HG03095 (cell line): ENCODE measurements at regions not wholly inside any gene's neighbourhood (a gene's known extent, or its start where the extent isn't known, plus 50 kb on each side); places are given as distances from the start of the nearest gene placed in this dataset.

Experiments
- ATAC-seq: cut with Tn5 transposase; IDR thresholded peaks from one replicate; pipeline ENCODE4 v1.9.1; 2021; ENCODE audit warnings: moderate library complexity; ENCODE audit not compliant: unreplicated experiment

DNA sequence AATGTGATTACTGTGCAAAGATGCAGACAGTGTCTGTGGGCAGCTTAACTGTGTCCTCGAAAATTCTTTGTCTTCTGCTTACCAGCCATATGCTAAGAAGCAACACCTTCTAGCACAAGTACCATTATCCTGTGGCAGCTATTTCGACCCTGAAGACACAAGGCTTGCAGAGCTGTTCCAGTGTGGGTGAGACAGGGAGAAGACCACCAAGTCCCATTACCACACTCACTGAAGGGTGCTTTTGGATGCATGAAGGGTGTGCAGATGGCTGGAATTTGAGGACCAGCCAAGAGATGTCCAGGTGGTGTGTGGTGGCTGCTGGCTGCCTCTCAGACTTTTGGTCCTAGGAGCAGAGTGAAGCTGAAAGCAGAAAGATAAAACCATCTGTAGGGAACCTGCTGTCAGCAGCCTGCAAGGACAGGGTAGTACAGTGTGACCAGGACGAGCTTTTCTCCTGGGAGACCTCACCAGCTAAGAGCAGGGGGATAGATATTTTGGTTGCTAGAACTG is 161.8 kb downstream of the ICE1 start:
- ATAC-seq, result no peak

DNA sequence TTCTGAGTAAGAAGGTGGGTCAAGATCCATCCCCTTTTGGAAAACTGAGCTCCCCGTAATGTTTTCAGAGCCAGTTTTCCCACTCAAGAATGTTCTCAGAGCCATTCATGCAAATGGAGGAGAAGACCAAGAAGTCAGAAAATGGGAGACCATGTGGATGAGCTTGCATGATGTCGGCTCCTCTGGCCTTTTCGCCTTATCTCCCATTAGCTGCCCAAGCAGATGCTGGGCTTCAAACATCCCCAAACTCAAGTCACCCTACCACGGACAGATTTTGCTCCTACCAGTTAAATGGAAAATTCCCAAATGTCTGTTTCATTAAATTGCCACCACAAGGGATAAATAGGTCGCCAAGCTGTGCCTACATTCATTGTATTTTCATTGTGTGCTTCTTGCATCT is 161.4 kb downstream of the ICE1 start:
- ATAC-seq, result no peak

DNA sequence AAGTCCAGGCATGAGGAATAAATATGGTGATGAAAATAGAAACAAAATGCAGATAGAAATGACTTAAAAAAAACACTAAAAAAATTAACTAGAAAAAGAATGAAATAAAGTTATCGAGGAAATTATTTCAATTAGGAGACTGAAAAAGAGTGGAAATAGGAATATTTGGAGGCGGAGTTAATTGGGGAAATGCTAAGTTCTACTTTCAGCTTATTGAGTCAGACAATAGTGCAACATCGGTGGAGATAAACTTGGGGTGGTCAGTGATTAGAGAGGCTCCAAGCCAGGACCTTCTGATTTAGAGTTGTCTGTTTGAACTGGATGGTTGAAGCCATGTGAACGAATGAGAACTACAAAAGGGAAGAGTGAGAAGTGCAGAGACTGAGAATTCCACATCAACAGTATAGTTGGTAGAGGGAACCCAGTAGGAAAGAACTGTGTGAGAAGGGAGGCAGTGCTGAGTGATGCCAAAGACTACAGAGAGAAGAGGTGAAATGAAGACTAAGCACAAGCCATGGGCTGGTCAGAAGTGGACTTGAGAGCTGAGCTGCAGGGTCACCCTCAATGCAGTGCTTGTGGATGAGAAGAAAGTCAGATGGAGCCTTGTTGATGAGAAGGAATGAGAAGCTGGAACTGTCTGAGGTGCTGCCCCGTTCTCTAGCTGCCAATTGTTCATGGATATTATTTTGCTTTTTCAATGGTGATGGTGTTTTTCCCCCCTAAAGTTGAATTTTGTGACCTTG is 160.7 kb downstream of the ICE1 start:
- ATAC-seq, result no peak

DNA sequence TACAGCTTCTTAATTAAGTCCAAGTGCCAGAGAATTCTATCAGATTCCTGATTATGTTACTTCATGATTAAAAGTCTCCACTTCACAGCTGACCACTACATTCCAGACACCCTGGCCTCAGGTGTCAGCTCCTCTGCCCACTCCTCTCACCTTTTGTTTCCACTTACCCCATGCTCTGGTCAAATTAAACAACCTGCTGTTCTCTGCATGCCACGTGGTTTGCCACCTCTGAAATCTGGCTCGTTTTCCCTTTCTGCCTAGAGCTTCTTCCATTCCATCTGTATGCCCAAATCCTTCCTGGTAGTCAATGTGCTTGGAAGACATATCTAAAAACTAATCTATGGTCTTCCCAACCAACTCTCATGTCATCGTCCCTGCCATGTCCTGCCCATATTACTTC is 158.6 kb downstream of the ICE1 start:
- ATAC-seq, result no peak

DNA sequence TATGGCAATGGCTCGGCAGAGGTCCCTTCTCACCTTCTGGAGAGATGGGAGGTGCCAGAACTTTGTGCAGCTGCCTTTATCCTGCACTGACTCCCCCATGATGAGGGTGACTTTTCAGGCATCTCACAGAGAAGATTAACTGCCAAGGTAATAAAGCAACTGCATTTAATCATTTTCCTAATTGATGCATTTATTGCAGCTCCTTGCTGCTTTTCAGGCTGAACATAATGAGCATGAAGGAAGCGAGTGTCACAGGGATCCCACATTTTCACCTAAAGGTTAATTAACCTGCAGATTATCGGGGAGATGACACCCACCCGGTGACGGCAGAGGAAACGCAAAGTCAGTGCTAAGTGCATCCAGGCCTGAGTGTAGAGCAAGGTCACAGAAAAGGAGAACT is 154.3 kb downstream of the ICE1 start:
- ATAC-seq, result no peak

DNA sequence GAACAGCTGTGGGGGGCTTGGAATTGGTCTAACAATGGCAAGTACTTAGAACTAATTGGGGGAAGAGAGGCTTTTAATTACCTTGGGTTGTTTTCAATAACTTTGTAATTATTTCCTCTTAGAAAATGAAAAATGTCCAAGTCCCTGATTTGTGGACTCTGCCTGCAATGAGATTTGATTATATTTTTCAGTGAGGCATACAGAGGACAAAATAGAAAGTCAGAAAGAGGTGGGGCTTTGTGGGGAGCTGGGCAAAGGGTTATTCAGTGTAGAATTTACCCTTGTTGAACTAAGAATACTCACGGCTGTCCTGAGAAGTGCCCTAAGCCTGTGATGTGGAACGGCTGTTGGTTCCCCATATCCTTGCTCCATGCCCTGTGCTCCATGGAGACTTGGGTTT is 153.0 kb downstream of the ICE1 start:
- no peak for ATAC-seq

DNA sequence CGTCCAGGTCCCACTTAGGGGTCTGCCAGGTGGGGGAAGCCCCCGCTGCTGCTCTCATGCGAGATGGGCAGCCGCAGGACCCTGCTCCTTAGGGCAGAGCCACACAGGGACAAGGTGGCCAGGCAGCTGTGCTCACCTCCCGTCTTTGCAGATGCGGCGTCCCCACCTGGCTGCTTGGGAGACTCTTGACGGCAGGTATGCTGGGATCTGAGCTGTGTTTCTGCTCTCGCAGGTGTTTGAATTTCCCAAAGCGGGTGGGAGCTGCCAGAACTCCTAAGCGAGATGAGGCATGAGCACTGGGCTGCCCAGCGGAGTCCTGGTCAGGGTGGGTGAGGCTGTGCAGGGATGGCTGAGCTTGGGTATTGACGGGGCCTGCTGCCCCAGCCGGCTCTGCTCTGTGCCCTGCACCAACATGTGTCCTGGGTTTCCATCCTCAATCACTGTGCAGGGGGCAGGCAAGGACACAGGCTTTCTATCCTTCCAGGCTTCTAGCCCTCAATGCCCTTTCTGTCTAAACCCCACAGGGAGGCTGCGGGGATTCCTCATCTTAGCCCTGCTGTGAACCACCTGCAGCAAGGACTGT is 151.4 kb downstream of the ICE1 start:
- ATAC-seq, result no peak

DNA sequence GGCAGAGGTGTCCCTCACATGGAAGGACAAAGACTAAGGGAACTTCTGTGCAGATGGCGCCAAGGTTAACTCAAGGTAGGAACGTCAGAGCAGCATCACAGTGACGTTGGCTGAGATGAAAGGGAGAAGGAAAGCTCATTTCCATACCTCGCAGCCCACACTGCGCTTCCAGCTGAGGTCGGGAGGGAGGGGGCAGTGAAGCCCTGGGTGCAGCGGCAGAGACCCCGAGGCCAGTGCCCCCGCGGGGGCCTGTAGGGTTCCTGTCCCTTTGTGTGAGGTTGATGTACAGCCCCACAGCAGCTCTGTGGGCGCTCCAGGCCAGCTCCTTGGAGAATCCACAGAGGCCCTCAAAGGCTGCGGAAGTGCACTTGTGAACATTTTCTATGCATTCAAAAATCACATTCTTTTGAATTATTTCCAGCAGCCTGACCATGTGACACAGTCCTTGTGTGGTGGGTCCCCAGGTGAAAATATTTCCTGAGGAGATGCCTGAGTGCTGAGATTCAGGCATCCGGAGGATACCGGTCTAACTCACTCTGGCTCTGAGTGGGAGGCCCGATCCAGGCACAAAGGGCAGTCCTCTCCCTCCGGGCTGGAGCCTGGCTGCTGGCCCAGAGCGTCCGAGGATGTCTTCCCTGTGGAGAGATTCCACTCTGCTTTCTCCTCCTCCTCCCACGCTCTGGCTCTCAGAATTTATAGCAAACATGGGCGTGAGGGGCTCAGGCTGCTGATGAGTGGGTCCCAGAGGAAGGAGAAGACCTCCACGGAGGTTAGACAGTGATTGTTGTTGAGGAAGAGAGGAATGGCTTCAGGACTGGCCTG is 150.7 kb downstream of the ICE1 start:
- ATAC-seq, result no peak

DNA sequence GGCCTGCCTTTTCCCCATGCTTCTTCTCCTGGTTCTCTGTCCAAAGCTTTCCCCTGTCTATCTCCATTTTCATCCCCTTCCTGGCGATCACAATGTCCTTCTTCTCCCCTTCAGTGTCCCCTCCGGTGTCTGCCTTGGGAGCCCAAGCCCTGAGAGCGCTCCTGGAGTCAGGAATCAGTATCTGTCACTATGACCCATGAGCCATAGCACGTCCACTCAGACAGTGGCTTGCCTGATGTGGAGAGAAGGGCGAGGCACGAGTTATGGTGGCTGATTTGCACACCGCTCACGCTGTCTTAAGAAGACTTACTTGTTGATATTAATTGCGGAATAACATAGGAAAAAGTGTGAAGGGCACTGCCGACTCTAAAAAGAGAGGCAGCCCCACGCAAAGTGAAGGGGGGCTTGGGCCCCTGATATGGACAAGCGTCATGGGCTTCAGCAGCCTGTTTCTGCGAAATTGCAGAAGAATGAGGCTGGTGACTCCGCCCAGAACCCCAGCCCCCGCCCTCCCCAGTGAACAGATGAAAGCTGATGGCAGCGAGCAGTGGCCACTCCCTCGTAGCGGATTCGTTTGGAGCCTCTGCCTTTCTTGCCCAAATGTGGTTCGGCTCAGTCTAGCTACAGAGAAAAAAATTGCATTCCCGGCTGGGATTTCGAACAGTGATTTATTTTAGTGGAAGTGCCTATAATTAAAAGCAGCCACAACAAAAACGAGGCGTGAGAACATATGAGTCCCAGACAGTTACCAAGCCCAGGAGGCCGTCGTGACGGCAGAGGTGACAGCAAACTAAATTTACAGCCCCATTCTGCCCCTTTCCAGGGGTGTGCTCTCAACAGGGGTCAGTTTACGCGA is 149.8 kb downstream of the ICE1 start:
- ATAC-seq, result no peak

DNA sequence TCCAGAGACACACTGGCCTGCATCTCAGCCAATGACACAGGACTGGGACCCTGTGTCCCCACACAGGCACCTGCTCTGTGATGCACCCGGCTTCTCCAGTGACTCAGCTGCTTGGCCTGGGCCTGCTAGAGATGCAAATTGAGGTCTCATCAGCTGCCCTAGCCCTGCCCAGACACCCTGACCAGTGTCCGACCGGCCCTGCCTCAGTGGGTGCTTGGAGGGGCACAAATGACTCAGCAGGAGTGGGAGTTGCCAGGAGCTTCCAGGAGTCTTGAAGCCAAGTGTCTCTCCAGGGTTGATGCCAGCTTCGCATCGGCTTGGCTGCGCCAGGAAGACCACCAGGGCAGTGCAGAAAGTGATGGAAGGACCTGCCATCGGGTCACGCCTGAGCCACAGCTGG is 148.2 kb downstream of the ICE1 start:
- no peak for ATAC-seq

DNA sequence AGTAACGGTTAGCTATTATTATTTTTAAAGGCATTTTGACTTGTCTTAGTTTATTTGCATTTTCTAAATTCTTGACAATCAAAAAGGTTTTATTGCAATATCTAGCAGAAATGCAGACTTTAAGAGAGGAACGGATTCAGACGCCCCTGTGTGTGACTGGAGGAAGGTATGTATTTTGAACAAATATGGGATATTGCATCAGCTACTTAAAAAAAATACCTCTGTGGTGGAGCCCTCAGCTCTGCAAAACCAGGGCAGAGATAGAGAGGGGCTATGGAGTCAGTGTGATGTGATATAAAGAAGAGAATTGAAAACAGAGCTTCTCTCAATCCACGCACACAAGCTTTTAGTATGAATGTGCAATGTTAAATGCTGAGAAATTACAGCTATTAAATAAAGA is 142.4 kb downstream of the ICE1 start:
- ATAC-seq, result no peak

DNA sequence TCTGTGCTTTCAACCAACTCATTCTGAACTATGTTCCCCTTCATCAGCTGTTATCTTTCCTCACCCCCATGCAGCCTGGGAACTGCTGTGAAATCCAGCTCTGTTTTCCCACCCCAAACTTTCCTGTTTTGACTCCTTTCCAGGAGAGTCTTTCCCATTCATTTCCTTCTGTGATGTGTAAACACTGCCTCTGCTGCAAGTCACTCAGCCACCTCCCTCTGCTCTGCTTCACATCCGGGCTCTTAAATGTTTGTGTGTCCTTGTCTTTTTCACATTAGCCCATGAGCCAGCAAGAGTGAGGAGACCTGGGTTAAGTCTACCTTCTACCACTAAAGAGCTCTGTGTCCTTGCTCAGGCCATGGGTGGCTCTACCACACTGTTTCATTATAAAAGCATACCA is 137.5 kb downstream of the ICE1 start:
- no peak for ATAC-seq

DNA sequence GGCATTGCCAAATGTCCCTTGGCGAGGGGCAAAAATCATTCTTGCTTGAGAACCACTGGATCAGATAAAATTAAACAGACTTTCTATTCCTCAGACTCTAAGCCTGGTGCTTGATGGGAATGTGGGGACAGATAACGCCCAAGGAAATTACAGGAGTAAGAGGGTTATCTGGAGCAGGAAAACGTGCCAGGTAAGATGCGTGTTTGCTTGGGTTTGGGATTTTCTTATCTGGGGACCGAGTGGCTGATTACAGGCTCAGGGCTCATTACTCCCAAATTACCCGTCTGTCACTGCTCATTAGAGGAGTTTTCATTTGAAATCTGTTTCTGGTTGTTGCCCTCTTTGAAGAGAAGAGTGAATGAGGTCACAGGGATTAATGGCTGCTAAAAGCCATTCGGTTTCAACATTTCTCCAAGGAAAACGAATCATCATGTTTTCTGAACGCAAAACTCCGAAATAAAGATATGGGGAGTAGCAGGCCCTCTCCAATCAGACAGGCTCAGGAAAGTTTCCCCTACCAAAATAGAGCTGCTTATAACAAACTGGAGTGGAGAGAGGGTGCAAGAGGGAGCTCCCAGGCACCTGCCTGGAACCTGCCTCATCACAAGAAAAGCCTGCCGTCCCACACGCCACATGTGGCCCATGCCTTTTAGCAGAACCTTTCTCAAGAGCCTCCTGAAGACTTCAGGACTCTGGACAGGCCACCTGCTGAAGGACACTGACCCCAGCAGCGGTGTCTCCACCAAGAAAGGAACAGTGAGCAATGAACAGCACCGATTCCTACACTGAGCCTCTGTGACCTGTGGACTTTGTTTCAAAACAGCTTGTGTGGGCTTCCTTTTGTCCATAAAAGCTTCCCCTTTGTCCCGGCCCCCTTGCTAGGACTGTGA is 136.4 kb downstream of the ICE1 start:
- no peak for ATAC-seq

DNA sequence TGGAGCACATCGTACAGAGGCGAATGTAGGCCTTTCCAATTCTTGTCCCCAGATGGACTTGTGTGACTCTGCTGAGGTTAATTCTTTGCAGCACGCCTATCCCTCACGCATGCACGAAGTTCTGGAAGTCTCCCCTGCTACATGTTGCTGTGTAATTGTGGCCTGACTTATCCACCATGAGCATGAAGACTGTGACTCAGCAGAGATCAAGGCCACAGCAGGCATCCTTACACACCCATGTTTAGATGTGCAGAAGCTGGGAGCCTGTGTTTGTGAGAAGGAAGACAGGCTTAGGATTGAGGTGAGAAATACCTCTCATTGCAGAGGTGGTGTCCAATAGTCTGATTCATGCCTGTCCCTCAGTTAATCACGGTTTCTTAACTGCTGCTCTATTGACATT is 135.6 kb downstream of the ICE1 start:
- ATAC-seq, result no peak

DNA sequence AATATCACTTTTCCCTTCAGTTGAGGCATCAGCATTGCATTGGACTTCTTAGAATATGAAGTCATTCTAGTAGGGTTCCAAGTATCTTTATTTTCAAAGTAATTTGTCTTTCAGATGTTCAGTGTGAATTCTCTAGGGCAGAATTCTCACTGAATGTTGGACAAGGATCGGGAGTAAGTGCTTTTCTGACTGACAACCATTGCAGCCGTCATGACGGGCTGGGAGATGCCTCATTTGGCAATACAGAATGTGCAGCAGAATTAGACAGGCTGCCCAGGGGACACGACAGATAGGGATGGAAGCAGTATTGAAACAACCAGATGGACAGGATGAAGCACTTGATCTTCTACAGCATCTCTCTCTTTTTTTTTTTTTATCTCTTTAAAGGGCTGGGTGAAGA is 129.0 kb downstream of the ICE1 start:
- ATAC-seq, result no peak

DNA sequence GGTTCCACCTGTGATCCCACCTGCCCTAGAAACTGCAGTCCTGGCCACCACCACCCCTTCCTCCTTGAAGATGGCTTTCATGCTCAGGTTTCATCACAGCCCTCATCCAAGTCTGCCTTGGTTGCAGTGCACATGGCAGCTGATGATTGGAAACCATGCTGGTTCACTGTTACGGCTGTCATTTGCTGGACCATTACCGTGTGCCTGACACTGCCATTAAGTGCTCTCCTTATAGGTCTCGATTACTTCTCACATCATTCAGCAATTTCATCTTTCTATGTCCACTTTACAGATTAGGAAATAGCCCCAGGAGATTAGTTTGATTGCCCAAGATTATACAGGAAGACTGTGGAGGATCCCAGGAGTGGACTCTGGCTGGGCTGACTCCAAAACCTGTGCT is 123.9 kb downstream of the ICE1 start:
- no peak for ATAC-seq

DNA sequence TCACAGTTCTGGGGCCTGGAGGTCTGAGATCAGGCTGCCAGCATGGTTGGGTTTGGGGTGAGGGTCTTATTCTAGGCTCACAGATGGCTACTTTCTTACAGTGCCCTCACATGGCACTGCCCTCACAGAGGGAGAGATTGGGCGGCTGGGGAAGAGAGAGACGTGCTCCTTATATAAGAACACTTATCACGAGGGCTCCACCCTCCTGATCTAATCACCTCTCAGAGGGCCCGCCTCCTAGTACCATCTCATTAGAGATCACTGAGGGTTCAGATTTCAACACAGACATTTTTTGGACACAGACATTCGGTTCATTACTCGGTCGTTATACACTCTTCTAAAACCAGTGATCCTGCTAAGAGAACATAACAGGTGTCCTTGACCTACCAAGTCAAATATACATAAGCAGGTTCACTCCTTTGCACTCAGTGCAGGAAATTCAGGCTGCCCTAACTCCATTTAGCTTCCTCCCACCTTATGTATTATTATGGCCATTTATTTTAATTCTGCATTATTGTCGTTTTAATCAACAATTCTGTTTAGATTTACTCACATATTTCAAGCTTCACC is 121.7 kb downstream of the ICE1 start:
- no peak for ATAC-seq

DNA sequence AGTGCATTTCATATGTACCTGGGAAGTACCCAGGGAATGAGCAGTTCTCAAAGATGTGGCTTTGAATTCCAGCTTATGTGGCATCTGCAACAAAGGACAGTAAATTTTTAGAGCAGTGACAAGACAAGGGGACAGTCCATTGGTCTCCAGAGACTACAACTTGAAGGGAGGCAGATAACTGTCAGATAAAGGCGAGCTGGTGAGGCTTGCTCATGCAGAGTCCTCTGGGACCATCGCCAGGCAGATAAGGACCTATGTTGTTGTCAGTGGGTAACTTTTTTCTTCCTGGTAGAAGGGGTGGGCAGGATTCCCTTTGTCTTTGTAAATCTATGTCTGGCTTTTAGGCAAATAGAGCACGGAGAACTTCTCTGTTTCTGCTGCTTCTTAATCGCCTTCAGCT is 120.2 kb downstream of the ICE1 start:
- no peak for ATAC-seq

DNA sequence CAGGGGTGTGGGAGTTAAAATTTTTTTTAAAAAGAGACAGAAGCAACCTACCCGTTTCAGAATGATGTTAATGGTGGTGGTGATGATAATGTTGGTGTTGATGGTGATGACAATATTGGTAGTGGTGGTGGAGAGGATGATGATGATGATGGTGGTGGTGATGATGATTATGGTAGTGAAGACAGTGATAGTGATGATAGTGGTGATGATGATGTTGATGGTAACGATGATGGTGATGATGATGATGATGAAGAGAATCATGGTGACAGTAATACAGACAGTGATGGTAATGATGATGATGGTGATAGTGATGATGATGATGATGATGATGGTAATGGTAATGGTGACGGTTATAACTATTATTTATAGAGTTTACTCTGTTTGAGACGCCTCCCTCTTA is 117.6 kb downstream of the ICE1 start:
- no peak for ATAC-seq
